GM19372 (cell line): ENCODE measurements at regions not wholly inside any gene's neighbourhood (a gene's known extent, or its start where the extent isn't known, plus 50 kb on each side); places are given as distances from the start of the nearest gene placed in this dataset.

Source experiments
- ATAC-seq: cut with Tn5 transposase; IDR thresholded peaks from one replicate; pipeline ENCODE4 v1.9.1; 2021; ENCODE audit warnings: mild to moderate bottlenecking, low read depth, moderate library complexity; ENCODE audit not compliant: unreplicated experiment

- no peak for ATAC-seq
Measured at GRCh38 chr13:109465148-109465547, 321.2 kb downstream of the IRS2 start.

GRCh38 chr13:109454167-109454917 is 332.0 kb downstream of the IRS2 start:
- ATAC-seq: no peak

DNA sequence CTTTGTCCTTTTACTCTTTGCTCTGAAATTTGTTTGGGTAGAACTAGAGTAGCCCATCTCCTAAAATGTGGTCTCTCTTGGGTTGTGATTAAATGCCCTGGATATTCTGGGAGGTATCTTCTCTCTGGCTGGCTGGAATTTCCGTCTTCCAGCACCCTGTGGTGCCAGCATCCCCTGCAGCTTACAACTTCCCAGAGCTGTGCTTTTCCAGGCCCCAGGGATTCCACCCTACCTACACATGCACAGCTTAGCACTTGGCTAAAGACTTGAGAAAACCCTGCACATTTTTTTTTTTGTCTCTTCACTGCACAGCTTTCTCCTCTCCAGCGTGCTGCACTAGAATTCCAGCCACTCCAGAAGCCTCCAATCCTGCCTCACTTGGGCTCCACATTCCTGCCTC is 334.7 kb downstream of the IRS2 start:
- no peak for ATAC-seq

- ATAC-seq: no peak
Measured at GRCh38 chr13:109448629-109449028, 337.8 kb downstream of the IRS2 start.

DNA sequence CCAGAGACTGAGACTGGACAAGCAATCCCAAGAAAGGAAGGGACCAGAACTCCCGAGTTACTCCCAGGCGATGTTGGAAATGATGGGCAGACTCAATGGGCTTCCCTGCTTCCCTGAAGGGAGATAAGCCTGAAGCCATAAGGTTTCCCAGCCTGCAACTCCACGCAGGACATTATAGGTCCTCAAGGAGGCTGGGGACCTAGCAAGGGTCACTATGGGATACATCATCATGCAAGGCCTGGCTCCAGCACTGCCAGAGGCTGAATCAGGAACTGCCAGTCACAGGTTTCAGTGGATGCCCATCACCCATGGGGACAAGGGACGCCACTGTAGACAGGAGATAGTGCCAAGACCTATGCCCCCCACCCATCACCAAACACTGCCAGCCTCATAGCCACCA is 338.7 kb downstream of the IRS2 start:
- ATAC-seq: no peak

DNA sequence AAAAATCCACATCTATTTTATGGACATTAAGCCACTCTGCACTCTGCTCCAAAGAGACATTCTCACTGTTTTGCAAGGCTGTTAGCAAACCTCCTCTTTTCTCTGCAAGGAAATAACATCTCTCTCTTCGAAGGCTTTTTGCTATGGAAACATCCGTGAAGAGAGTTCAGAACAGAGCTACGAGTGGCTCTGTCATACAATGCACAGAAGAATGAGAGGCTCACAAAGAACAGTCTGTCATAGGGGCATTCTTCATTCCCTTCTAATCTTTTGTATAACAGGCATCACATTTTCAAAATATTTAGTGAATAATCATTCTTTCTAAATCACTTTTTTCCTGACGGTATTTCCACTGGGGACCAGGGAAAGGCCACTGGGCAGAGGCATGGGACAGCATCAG is 346.1 kb downstream of the IRS2 start:
- no peak for ATAC-seq

DNA sequence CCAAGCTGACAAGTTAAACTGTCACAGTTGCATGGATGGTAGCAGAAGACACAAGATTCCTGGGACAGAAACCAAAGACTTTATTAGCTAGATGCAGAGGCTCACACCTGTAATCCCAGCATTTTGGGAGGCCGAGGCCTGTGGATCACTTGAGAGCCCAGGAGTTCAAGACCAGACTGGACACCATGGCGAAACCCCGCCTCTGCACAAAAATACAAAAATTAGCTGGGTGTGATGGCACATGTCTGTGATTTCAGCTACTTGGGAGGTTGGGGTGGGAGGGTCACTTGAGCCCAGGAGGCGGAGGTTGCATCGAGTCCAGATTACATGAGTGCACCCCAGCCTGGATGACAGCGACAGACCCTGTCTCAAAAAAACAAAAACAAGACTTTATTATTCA is 346.6 kb downstream of the IRS2 start:
- ATAC-seq: no peak

DNA sequence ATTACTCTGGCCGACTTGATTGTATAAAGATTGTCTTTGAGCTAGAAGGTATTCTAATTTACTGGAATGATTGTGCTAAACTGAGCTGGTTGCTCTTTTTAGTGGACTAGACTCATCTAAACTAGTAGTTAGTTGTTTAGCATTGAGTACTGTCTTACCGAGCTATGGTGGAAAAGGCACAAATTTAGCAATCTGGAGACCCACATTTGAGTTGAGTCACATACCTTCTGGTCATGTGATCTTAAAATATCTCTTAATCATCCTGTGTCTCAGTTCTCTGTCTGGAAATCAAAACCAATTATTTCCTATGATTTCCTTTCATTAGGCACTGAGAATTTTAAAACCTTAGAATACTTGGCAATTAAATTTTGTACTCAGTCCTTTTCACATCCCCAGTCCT is 349.5 kb downstream of the IRS2 start:
- ATAC-seq: no peak

- ATAC-seq: no peak
Measured at GRCh38 chr13:109436055-109436622, 350.2 kb downstream of the IRS2 start.

DNA sequence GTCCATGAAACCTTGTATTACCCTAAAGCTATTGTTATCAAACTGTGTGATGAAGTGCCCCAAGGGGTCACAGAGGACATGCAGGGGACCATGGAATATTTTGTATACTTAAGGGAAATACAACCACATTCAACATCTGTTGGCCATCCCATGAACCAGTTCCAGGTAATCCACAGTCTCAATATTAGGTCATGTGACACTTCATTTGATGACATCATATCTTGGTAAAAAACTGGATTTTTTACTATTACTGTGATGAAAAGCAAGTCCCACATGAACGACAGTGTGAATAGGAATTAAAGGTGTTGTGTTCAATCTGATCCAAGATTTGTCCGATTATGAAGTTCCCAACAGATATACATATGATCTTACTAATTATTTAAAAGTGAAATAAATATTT is 355.2 kb downstream of the IRS2 start:
- no peak for ATAC-seq

- ATAC-seq: no peak
Measured at GRCh38 chr13:109428146-109428545, 358.2 kb downstream of the IRS2 start.

DNA sequence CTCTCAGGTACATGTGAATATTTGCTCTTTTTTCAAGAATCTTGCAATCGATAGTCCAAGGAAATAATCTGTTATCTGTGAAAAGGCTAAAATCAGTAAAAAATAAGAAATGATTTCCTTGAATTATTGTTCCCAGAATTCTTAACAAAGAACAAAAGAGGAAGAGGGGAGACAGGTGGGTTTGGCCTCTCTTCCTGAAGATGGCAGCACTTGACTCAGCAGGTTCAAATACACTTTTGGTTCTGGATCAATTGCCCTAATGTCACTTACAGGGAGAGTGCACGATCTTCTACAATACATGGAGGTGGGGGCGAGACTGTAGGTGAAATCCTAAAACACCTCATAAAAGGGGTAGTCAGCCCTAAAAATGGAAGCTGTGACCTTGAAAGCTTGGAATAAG is 358.7 kb downstream of the IRS2 start:
- no peak for ATAC-seq

GRCh38 chr13:109427148-109427547 is 359.2 kb downstream of the IRS2 start:
- ATAC-seq: no peak

GRCh38 chr13:109426690-109426990 is 359.7 kb downstream of the IRS2 start:
- ATAC-seq: no peak

GRCh38 chr13:109425821-109426689 is 360.3 kb downstream of the IRS2 start:
- ATAC-seq: no peak

- ATAC-seq: no peak
Measured at GRCh38 chr13:109422161-109422560, 364.2 kb downstream of the IRS2 start.

DNA sequence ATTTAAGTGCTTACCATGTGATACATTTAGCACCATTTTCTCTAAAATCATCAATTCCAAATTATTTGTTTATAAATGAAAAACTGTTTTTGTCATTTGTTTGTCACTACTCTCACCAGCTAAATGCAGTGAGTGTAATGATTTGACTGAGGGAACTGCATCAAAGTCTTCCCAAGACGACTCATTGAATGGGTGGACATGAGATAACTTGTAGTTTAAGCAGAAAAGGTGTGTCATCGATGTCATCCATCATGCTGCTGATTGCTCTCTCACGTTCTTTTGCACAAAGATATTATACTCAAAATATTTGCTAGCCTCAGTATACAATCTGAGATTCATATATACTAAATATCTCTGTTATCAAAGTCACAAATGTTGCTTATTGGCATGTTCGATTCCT is 366.5 kb downstream of the IRS2 start:
- no peak for ATAC-seq

DNA sequence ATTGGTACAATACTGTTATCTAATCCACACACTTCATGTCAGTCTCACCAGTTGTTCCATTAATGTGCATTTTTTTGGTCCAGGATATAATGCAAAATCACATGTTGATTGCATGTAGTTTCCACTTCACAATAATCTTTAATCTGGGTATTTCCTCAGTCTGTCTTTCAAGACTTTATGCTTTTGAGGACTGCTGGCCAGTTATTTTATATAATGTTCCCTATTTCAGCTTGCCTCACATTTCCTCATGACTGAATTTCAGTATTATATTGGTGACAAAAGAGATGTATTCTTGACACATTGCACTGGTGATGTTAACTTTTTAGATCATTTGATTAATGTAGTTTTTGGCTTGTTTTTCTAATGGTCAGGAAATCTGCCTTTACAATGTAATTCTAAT is 368.3 kb downstream of the IRS2 start:
- ATAC-seq: no peak

DNA sequence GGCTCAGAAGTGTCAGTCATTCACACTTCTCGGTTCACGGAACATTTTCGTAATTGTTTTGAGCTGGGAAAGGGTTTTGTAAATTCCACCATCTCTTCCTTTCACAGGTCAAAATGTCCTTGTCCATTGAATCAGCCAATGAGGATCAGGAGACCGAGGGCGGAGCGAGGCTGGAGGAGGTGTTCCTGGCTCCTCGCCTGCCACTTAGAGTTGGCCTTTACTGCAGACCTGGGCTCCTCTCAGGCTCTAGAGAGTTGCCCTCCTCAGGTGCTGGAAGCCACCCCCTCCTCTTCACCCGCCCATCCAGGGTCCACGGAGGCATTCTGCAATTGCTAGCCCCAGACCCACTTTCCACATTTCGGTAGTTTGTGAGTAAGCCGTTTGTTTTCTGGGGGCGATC is 370.4 kb downstream of the IRS2 start:
- ATAC-seq: no peak

DNA sequence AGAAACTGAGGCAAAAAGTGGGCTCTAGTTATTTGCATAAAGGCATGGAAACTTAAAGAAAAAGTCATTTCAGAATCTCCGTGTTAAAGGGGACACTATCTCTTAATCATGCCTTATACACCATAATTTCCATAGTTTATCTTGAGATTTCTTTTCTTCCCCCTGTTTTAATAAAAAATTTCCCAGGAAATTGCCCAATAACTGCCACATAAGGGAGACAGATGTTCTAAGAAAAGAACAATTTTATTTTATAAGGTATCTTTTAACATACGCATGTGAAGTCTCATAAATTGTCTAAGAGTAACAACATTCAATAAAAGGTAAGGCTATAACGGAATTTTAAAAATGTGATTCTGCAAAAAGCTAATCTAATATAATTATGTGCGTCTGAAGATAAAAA is 371.3 kb downstream of the IRS2 start:
- no peak for ATAC-seq

DNA sequence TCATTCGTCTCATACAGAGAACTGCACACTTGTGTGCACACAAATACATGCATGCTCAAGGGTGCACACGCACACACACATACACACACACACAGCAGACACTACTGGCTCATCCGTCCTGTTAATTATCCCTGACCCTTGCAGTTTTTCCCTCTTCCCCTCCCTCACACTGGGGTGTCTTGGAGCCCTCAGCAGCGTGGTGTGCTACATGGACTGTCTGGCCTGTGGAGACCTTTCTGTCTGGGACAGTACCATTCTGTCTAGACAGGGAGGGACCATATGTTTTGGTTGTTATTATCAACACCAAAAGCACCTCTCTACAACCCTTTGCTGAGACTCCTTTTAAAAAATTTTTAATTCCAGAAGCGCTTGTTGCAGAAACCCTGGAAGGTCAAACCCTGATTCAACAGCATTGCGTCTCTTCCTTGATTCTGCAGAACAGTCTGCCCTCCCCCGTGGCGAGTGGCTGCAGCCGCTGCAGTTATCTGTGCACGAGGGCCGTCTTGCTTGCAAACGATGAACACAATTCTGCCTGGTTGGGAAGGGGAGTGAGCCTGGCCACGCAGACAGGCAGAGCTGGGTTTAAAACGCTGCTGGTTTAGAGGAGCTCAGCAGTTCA is 374.0 kb downstream of the IRS2 start:
- ATAC-seq: no peak
